T-helper 2 cell treated with Interferon-gamma antibody and Interleukin-4, amounts not matched to agents 100 ng/mL and 5 ng/mL, for 36 hours (primary cell): ENCODE measurements at regions not wholly inside any gene's neighbourhood (a gene's known extent, or its start where the extent isn't known, plus 50 kb on each side); places are given as distances from the start of the nearest gene placed in this dataset.

Experiments used
- intact Hi-C: fragments of 100-400 bp; cut with micrococcal nuclease; formaldehyde crosslinking; loops from one replicate; pipeline ENCODE4 v1.15.1; 2023

- intact Hi-C loops = no loop called here
Measured at GRCh38 chr9:113781381-113781780, 94.7 kb upstream of the ZNF618 start.

- intact Hi-C loops = no loop called here
Measured at GRCh38 chr9:113781896-113782295, 94.2 kb upstream of the ZNF618 start.

- intact Hi-C loops = no loop called here
Measured at GRCh38 chr9:113783475-113783874, 92.6 kb upstream of the ZNF618 start.

- intact Hi-C loops = no loop called here
Measured at GRCh38 chr9:113785334-113785733, 90.8 kb upstream of the ZNF618 start.

- intact Hi-C loops = no loop called here
Measured at GRCh38 chr9:113786071-113786470, 90.0 kb upstream of the ZNF618 start.

GRCh38 chr9:113787871-113788270, 88.2 kb upstream of the ZNF618 start:
- intact Hi-C loops = no loop called here

GRCh38 chr9:113788616-113789330, 87.3 kb upstream of the ZNF618 start:
- intact Hi-C loops = no loop called here

- intact Hi-C loops = no loop called here
Measured at GRCh38 chr9:113790093-113790492, 86.0 kb upstream of the ZNF618 start.

GRCh38 chr9:113793558-113793957, 82.6 kb upstream of the ZNF618 start:
- intact Hi-C loops = no loop called here

- intact Hi-C loops = no loop called here
Measured at GRCh38 chr9:113794721-113795120, 81.4 kb upstream of the ZNF618 start.

GRCh38 chr9:113795811-113796392, 80.2 kb upstream of the ZNF618 start:
- intact Hi-C loops = no loop called here

- intact Hi-C loops = no loop called here
Measured at GRCh38 chr9:113796646-113797426, 79.3 kb upstream of the ZNF618 start.

GRCh38 chr9:113798062-113799030, 77.8 kb upstream of the ZNF618 start:
- intact Hi-C loops = no loop called here

- intact Hi-C loops = no loop called here
Measured at GRCh38 chr9:113800276-113800675, 75.8 kb upstream of the ZNF618 start.

GRCh38 chr9:113803811-113804589, 72.1 kb upstream of the ZNF618 start:
- intact Hi-C loops = no loop called here

- intact Hi-C loops = no loop called here
Measured at GRCh38 chr9:113805486-113806132, 70.5 kb upstream of the ZNF618 start.

- intact Hi-C loops = loop anchor here (1.0 kb wide), 2 partner anchors 69 to 156 kb away; partner anchors contain the start of gene ZNF618
Measured at GRCh38 chr9:113807173-113808061, 68.7 kb upstream of the ZNF618 start.

- intact Hi-C loops = no loop called here
Measured at GRCh38 chr9:113808391-113809358, 67.4 kb upstream of the ZNF618 start.
